ENCODE measurements at regions not wholly inside any gene's neighbourhood (a gene's known extent, or its start where the extent isn't known, plus 50 kb on each side); places are given as distances from the start of the nearest gene placed in this dataset.

- TF ChIP-seq CTCF (IDR thresholded peaks at IDR 0.05) = no peak
- no peak for TF ChIP-seq POLR2A (IDR thresholded peaks at IDR 0.05)
- TF ChIP-seq POLR2AphosphoS5 (IDR thresholded peaks at IDR 0.05) = no peak
- intact Hi-C loops (cut with DNase I; ENCODE audit: low total_unique reads) = no loop called here
- H3K4me3 ChIP-seq = no peak overlapping the region
- H3K4me1 ChIP-seq = no peaks in the 10 kb centered on the region
- no peaks in the 10 kb centered on the region for H3K36me3 ChIP-seq
- no peak overlapping the region for H3K27ac ChIP-seq
- no peaks in the 10 kb centered on the region for H3K9me3 ChIP-seq
- H3K27me3 ChIP-seq = no peaks in the 10 kb centered on the region
- DNase-seq (ENCODE audit: low spot score in 2 of 2) = no peak
These were observed 1069.9 kb upstream of the ADGRL4 start for GRCh38 chr1:80076469-80076868.

GRCh38 chr1:80075351-80075750 lies 1068.8 kb upstream of the ADGRL4 start:
- intact Hi-C loops (cut with DNase I; ENCODE audit: low total_unique reads) = no loop called here
- Histone ChIP-seq H3K4me1 (no peaks in the 10 kb centered on the region), H3K9me3 (no peaks in the 10 kb centered on the region), H3K36me3 (no peaks in the 10 kb centered on the region), H3K27ac (no peak overlapping the region), H3K27me3 (no peaks in the 10 kb centered on the region), H3K4me3 (no peak overlapping the region)
- no peak for TF ChIP-seq POLR2AphosphoS5 (IDR thresholded peaks at IDR 0.05)
- no peak for TF ChIP-seq POLR2A (IDR thresholded peaks at IDR 0.05)
- TF ChIP-seq CTCF (IDR thresholded peaks at IDR 0.05) = no peak
- no peak for DNase-seq (ENCODE audit: low spot score in 2 of 2)

GRCh38 chr1:80072563-80072962 lies 1066.0 kb upstream of the ADGRL4 start:
- intact Hi-C loops (cut with DNase I; ENCODE audit: low total_unique reads) = no loop called here
- Histone ChIP-seq H3K27me3 (no peaks in the 10 kb centered on the region), H3K27ac (no peak overlapping the region), H3K4me1 (no peaks in the 10 kb centered on the region), H3K36me3 (no peaks in the 10 kb centered on the region), H3K4me3 (no peak overlapping the region), H3K9me3 (no peaks in the 10 kb centered on the region)
- no peak for DNase-seq (ENCODE audit: low spot score in 2 of 2)
- TF ChIP-seq POLR2A (IDR thresholded peaks at IDR 0.05) = no peak
- TF ChIP-seq CTCF (IDR thresholded peaks at IDR 0.05) = no peak
- no peak for TF ChIP-seq POLR2AphosphoS5 (IDR thresholded peaks at IDR 0.05)

- TF ChIP-seq POLR2AphosphoS5 (IDR thresholded peaks at IDR 0.05) (no peak), POLR2A (IDR thresholded peaks at IDR 0.05) (no peak), CTCF (IDR thresholded peaks at IDR 0.05) (no peak)
- H3K4me3 ChIP-seq = no peak overlapping the region
- DNase-seq (ENCODE audit: low spot score in 2 of 2) = no peak
These were observed 1059.5 kb upstream of the ADGRL4 start for GRCh38 chr1:80066060-80066459.

GRCh38 chr1:80064524-80064923 lies 1058.0 kb upstream of the ADGRL4 start:
- Histone ChIP-seq H3K4me3 (no peak overlapping the region), H3K4me1 (no peaks in the 10 kb centered on the region), H3K27me3 (no peaks in the 10 kb centered on the region), H3K36me3 (no peaks in the 10 kb centered on the region), H3K27ac (no peak overlapping the region), H3K9me3 (no peaks in the 10 kb centered on the region)
- TF ChIP-seq CTCF (IDR thresholded peaks at IDR 0.05) (no peak), POLR2AphosphoS5 (IDR thresholded peaks at IDR 0.05) (no peak), POLR2A (IDR thresholded peaks at IDR 0.05) (no peak)
- intact Hi-C loops (cut with DNase I; ENCODE audit: low total_unique reads) = no loop called here
- DNase-seq (ENCODE audit: low spot score in 2 of 2) = no peak

More at GRCh38 chr1:80066060-80066459, 1059.5 kb upstream of the ADGRL4 start:
- Histone ChIP-seq H3K27ac (no peak overlapping the region), H3K4me1 (no peaks in the 10 kb centered on the region), H3K36me3 (no peaks in the 10 kb centered on the region), H3K9me3 (no peaks in the 10 kb centered on the region), H3K27me3 (no peaks in the 10 kb centered on the region)
- intact Hi-C loops (cut with DNase I; ENCODE audit: low total_unique reads) = no loop called here

Data from breast epithelium (tissue), 4 donors.